ENCODE measurements at regions not wholly inside any gene's neighbourhood (a gene's known extent, or its start where the extent isn't known, plus 50 kb on each side); places are given as distances from the start of the nearest gene placed in this dataset.
A peak's percentile ranks its signal among the peaks of the same experiment; 100 is the strongest.

DNA sequence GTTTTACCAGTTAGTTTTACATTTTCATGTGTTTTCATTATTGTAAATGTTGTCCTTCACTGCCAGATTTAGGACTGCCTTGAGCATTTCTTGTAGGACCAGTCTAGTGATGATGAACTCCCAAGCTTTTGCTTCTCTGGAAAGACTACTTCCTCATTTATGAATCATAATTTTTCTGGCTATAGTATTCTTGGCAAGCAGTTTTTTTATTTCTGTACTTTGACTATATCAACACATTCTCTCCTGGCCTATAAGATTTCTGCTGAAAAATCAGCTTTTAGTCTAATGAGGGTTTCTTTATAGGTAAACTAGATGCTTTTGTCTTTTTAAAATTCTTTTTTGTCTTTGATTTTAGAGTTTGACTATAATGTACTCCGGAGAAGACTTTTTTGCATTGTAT lies 256.8 kb upstream of the GRAMD2B start:
- no peak for DNase-seq (ENCODE audit: low read depth)
- TF ChIP-seq, protein P1, sequence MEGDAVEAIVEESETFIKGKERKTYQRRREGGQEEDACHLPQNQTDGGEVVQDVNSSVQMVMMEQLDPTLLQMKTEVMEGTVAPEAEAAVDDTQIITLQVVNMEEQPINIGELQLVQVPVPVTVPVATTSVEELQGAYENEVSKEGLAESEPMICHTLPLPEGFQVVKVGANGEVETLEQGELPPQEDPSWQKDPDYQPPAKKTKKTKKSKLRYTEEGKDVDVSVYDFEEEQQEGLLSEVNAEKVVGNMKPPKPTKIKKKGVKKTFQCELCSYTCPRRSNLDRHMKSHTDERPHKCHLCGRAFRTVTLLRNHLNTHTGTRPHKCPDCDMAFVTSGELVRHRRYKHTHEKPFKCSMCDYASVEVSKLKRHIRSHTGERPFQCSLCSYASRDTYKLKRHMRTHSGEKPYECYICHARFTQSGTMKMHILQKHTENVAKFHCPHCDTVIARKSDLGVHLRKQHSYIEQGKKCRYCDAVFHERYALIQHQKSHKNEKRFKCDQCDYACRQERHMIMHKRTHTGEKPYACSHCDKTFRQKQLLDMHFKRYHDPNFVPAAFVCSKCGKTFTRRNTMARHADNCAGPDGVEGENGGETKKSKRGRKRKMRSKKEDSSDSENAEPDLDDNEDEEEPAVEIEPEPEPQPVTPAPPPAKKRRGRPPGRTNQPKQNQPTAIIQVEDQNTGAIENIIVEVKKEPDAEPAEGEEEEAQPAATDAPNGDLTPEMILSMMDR (IDR thresholded peaks at IDR 0.05; ENCODE audit: control insufficient read depth, extremely low read depth, insufficient read depth): no peak
- no peak overlapping the region for H3K4me3 ChIP-seq (ENCODE audit: low read depth, low read length)

DNA sequence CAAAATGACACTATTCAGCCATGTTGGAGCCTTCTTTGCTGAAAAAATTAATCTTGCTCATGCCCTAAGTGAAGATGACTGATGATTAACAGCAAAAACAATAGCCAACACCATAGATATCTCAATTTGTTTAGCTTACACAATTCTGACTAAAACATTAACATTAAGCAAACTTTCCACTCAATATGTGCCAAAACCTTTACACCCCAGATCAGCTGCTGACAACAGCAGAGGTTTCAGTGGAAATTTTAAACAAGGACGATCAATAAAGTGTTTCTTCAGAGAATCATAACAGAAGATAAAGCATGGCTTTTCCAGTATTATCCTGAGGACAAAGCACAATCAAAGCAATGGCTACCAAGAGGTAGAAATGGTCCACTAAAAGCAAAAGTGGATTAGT lies 254.4 kb upstream of the GRAMD2B start:
- TF ChIP-seq, protein P1 (IDR thresholded peaks at IDR 0.05; ENCODE audit: control insufficient read depth, extremely low read depth, insufficient read depth): no peak
- no peak for DNase-seq (ENCODE audit: low read depth)
- no peak overlapping the region for H3K4me3 ChIP-seq (ENCODE audit: low read depth, low read length)

DNA sequence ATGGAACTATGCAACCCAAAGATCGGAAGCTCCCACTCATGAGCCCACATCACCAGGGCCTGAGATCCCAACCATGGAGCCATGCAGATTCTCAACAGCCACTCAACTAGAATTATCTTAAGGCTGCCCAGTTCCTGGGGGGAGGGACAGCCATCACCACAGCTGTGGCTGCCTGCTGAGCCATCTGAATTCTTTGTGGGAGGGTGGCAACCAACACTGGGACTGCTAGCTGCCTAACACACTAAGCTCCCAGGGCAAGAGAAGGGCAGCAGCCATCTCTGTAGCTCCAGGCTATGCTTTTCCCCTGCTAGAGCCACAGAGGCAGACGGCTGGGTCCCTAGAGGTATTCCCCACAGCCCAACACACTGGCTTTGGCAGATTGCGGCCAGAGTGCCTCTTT lies 251.3 kb upstream of the GRAMD2B start:
- TF ChIP-seq, protein P1 (IDR thresholded peaks at IDR 0.05; ENCODE audit: control insufficient read depth, extremely low read depth, insufficient read depth): no peak
- H3K4me3 ChIP-seq (ENCODE audit: low read depth, low read length): no peak overlapping the region
- DNase-seq (ENCODE audit: low read depth): no peak

DNA sequence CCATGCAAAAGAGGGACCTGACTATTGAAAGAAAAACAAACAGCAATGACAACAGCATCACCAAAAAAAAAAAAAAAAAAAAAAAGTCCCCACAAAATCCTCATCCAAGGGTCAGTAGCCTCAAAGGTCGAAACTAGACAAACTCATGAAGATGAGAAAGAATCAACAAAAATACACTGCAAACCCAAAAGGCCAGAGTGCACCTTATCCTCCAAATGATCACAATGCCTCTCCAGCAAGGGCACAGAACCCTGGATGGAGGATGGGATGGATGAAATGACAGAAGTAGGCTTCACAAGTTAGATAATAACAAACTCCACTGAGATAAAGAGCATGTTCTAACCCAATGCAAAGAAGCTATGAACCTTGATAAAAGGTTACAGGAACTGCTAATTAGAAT lies 250.4 kb upstream of the GRAMD2B start:
- TF ChIP-seq, protein P1 (IDR thresholded peaks at IDR 0.05; ENCODE audit: control insufficient read depth, extremely low read depth, insufficient read depth): no peak
- DNase-seq (ENCODE audit: low read depth): no peak
- H3K4me3 ChIP-seq (ENCODE audit: low read depth, low read length): no peak overlapping the region

DNA sequence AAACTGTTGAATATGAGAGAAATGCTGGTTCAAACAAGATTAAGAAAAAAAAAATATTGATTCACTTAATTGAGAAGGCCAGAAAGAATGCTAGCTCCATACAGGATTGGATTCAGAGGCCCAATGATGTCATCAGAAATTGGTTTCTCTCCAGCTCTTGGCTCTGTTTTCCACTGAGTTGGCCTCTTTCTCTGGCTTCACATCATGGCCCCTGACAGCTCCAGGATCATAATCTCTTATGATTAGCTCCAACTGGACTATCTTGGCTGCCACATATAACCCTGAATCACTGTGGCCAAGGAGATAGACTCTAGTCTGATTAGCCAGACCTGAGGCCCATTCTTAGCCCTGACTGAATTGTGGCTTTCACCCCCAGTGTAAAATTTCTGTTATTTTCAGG lies 244.7 kb upstream of the GRAMD2B start:
- H3K4me3 ChIP-seq (ENCODE audit: low read depth, low read length): no peak overlapping the region
- no peak for DNase-seq (ENCODE audit: low read depth)
- TF ChIP-seq, protein P1 (IDR thresholded peaks at IDR 0.05; ENCODE audit: control insufficient read depth, extremely low read depth, insufficient read depth): no peak

DNA sequence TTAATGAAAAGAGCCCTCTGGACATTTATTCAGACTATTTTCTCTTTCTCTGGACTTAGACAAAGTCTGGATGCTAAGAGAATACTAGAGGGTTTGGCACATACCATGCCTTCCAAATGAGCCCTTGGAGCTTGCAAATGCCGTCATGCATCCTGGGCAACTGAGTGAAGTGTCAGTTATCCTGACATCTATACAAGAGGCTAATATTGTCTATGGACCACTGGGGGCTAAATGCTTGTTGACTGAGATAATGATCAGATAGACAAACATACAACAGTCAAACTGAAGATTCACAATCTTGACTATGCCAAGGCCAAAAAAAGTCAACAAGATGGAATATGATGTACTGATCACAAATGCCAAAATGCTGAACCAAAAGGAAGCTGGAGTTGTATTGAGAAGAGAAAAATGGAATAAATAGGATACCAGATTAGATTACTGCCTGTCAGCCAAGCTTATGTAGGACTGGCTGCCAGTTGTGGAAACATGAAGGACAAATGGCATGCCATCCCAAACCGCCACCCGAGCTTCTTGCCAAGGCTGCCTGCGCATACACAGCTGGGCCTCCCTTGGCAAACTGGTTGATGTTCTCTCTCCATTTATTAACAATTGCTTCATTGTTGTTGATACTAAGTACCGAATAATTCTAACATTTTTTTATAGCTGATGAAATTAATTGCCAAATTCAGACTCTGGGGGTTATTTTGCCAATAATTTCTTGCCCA lies 240.1 kb upstream of the GRAMD2B start:
- no peak overlapping the region for H3K4me3 ChIP-seq (ENCODE audit: low read depth, low read length)
- TF ChIP-seq, protein P1 (IDR thresholded peaks at IDR 0.05; ENCODE audit: control insufficient read depth, extremely low read depth, insufficient read depth): no peak
- DNase-seq (ENCODE audit: low read depth): peak; percentile 81

DNA sequence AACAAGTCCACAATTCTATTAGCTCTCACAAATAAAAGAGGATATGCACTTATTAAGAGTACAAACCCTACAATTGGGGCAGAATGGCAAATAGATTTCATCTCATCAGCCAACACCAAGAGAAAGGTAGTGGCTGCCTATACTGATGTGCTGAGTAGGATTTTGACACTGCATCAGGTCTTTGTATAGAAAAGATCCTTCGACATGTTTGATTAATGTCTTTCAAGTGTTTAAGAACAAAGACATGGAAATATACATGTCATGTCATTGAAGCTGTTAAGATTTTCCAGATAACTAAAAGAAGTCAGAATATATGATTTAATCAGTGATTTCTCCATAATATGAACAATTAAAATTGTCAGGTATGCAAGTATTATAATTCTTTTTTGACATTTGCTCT lies 238.7 kb upstream of the GRAMD2B start:
- DNase-seq (ENCODE audit: low read depth): no peak
- no peak overlapping the region for H3K4me3 ChIP-seq (ENCODE audit: low read depth, low read length)
- TF ChIP-seq, protein P1 (IDR thresholded peaks at IDR 0.05; ENCODE audit: control insufficient read depth, extremely low read depth, insufficient read depth): no peak

Data from LNCaP clone FGC (cell line).